ENCODE measurements at regions not wholly inside any gene's neighbourhood (a gene's known extent, or its start where the extent isn't known, plus 50 kb on each side); places are given as distances from the start of the nearest gene placed in this dataset.

DNA sequence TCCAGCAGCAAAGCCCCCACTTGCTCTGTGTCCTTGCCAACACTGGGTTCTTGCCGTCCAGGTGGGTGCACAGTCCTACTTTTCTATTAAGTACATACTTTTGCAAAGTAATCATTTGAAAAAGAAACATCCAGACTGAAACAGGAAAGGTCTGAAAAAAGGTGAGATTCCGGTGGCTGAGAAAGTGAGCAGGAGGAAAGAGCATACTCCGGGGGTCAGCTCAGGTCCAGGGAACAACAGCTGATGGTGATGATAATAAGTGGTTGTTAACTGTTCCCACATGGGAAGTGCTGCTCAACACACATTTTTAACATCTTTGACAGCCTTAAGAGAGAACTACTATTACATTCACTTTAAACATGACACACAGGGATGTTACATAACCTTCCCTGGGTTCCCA, 86.1 kb upstream of the UXS1 start:
- 86% methylated on average over 3 of the region's 3 CpGs; no CpG with 5 or more reads in 1 of the 2 experiments for WGBS, 2 experiments (ENCODE audit: extremely low coverage in 1 of 2, insufficient coverage in 1 of 2, insufficient read length in 1 of 2, insufficient replicate concordance in 2 of 2, low coverage in 1 of 2, low lambda C conversion rate in 2 of 2, missing lambda C conversion rate in 1 of 2)
- FAIRE-seq (no peak), DNase-seq (ENCODE audit: low read depth in 1 of 2, low spot score in 2 of 2) (no peak)
- Histone ChIP-seq H3K9ac (replicated peaks in 1 of 4; ENCODE audit: extremely low read depth in 1 of 4, low read depth in 3 of 4, low read length in 3 of 4) (no peak overlapping the region), H3K23me2 (ENCODE audit: low read depth, low read length) (no peaks in the 10 kb centered on the region), H3K36me3 (ENCODE audit: control insufficient read depth in 2 of 4, insufficient read depth in 4 of 4, low read length in 3 of 4) (no peaks in the 10 kb centered on the region; a peak in 1 of 8 replicates), H3K56ac (replicated peaks; ENCODE audit: insufficient read length, low read depth, low read length) (no peak overlapping the region), H3K9me3 (ENCODE audit: insufficient read depth in 2 of 2, low read depth in 1 of 2, low read length in 1 of 2) (no peaks in the 10 kb centered on the region), H2BK20ac (ENCODE audit: low read length) (no peak overlapping the region), H2BK120ac (replicated peaks; ENCODE audit: low read depth, low read length) (no peak overlapping the region), H4K91ac (replicated peaks; ENCODE audit: insufficient read length, low read length) (no peak overlapping the region), H3K27me3 (replicated peaks in 1 of 4; ENCODE audit: control insufficient read depth in 3 of 4, extremely low read depth in 1 of 4, insufficient read depth in 3 of 4, low read length in 3 of 4) (no peaks in the 10 kb centered on the region; a peak in 2 of 7 replicates), H3K27ac (ENCODE audit: low read depth, low read length) (no peak overlapping the region), H4K8ac (ENCODE audit: extremely low read depth, insufficient read depth, low read length) (no peak overlapping the region), H3K4me3 (ENCODE audit: extremely low read depth in 1 of 4, insufficient read depth in 2 of 4, low read depth in 3 of 4, low read length in 4 of 4) (no peak overlapping the region), H3K23ac (ENCODE audit: insufficient read length) (no peak overlapping the region), H3K79me2 (ENCODE audit: control insufficient read depth in 1 of 2, insufficient read depth in 2 of 2, low read length in 2 of 2) (no peaks in the 10 kb centered on the region), H3K4me2 (ENCODE audit: insufficient read depth in 1 of 2, low read depth in 2 of 2, low read length in 2 of 2) (no peak overlapping the region), H4K5ac (ENCODE audit: insufficient read length, low read depth, low read length) (no peak overlapping the region), H3K4ac (replicated peaks; ENCODE audit: insufficient read length, low read depth, low read length) (no peak overlapping the region), H2BK15ac (ENCODE audit: low read length) (no peak overlapping the region), H3K4me1 (replicated peaks in 1 of 4; ENCODE audit: control insufficient read depth in 3 of 4, insufficient read depth in 4 of 4, low read length in 3 of 4) (no peaks in the 10 kb centered on the region), H4K20me1 (replicated peaks in 1 of 2; ENCODE audit: control insufficient read depth in 1 of 2, insufficient read depth in 2 of 2, low read length in 2 of 2) (no peaks in the 10 kb centered on the region), H3K18ac (ENCODE audit: extremely low read depth, low read length) (no peak overlapping the region), H2AK5ac (ENCODE audit: low read depth, low read length) (no peak overlapping the region), H2AFZ (ENCODE audit: low read length) (no peak overlapping the region), H3K14ac (ENCODE audit: insufficient read length) (no peak overlapping the region), H2BK12ac (ENCODE audit: low read depth, low read length) (no peak overlapping the region), H3K79me1 (ENCODE audit: low read depth, low read length) (no peaks in the 10 kb centered on the region), H2BK5ac (ENCODE audit: low read depth, low read length) (no peak overlapping the region)
- ChIA-PET CTCF (ENCODE audit: partially characterized antibody) (interaction anchor here (1.1 kb wide), 1 partner anchor 9 kb away, joined by 3 read pairs; no protein-coding TSS in a partner anchor), POLR2A (ENCODE audit: partially characterized antibody) (interaction anchor here (1.6 kb wide), 1 partner anchor 8 kb away, joined by 5 read pairs; no protein-coding TSS in a partner anchor)
- TF ChIP-seq, protein P1, sequence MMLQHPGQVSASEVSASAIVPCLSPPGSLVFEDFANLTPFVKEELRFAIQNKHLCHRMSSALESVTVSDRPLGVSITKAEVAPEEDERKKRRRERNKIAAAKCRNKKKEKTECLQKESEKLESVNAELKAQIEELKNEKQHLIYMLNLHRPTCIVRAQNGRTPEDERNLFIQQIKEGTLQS (IDR thresholded peaks at IDR 0.05; ENCODE audit: insufficient read depth, low read depth, low read length) = no peak
- TF ChIP-seq KDM4A (IDR thresholded peaks at IDR 0.05; ENCODE audit: low read depth, low read length, severe bottlenecking) (no peak), SUZ12 (IDR thresholded peaks at IDR 0.05; ENCODE audit: low read length) (no peak), CREB1 (IDR thresholded peaks at IDR 0.05) (no peak), SIRT6 (IDR thresholded peaks at IDR 0.05; ENCODE audit: low read length) (no peak), GTF2F1 (IDR thresholded peaks at IDR 0.05; ENCODE audit: borderline replicate concordance, low read depth, low read length) (no peak), BACH1 (IDR thresholded peaks at IDR 0.05; ENCODE audit: low read length) (no peak), TBP (IDR thresholded peaks at IDR 0.05; ENCODE audit: low read depth, low read length) (no peak), SP4 (IDR thresholded peaks at IDR 0.05; ENCODE audit: low read length) (no peak), ZNF274 (IDR thresholded peaks at IDR 0.05; ENCODE audit: borderline replicate concordance, extremely low read depth, low read length) (no peak)
- TF ChIP-seq, protein P2, sequence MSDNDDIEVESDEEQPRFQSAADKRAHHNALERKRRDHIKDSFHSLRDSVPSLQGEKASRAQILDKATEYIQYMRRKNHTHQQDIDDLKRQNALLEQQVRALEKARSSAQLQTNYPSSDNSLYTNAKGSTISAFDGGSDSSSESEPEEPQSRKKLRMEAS (IDR thresholded peaks at IDR 0.05) = no peak
